GM12892 (cell line): ENCODE measurements at regions not wholly inside any gene's neighbourhood (a gene's known extent, or its start where the extent isn't known, plus 50 kb on each side); places are given as distances from the start of the nearest gene placed in this dataset.

Experiments
- POLR2A ChIP-seq: IDR thresholded peaks from 2 replicates; pipeline ENCODE4 v1.6.1; 2011; ENCODE audit warnings: low read depth, low read length, control low read depth
- POLR2AphosphoS5 ChIP-seq: IDR thresholded peaks from 2 replicates; pipeline ENCODE4 v1.6.1; 2011; ENCODE audit warnings: low read depth, low read length, control low read depth
- TAF1 ChIP-seq: IDR thresholded peaks from 2 replicates; pipeline ENCODE4 v1.6.1; 2011; ENCODE audit warnings: low read depth, mild to moderate bottlenecking, control low read depth, low read length, borderline replicate concordance

GRCh38 chr1:38337711-38338110, 291.1 kb upstream of the POU3F1 start:
- TF ChIP-seq POLR2A (no peak), POLR2AphosphoS5 (no peak), TAF1 (no peak)
